GM10248 (cell line): ENCODE measurements at regions not wholly inside any gene's neighbourhood (a gene's known extent, or its start where the extent isn't known, plus 50 kb on each side); places are given as distances from the start of the nearest gene placed in this dataset.

Source experiments
- CTCF ChIA-PET: fragments of 300-600 bp; sonication (Branson Sonifier 250); formaldehyde crosslinking; extraction: SDS; loops from one replicate; lab custom pipeline; 2021; ENCODE audit warnings: antibody characterized with exemption; lab: Yijun Ruan, JAX
- POLR2A ChIA-PET: fragments of 350-650 bp; sonication (Branson Sonifier 250); formaldehyde crosslinking; extraction: SDS; loops from one replicate; lab custom pipeline; 2020; ENCODE audit warnings: antibody characterized with exemption; lab: Yijun Ruan, JAX
- DNase-seq: peaks from one replicate; pipeline ENCODE4 v3.0.0; 2012; ENCODE audit errors: extremely low spot score
- TF ChIP-seq, protein P1 (sequence below): IDR thresholded peaks from 2 replicates; pipeline ENCODE4 v1.5.1; 2012; ENCODE audit warnings: mild to moderate bottlenecking, low read depth; ENCODE audit errors: extremely low read depth, missing control alignments, control extremely low read depth

DNA sequence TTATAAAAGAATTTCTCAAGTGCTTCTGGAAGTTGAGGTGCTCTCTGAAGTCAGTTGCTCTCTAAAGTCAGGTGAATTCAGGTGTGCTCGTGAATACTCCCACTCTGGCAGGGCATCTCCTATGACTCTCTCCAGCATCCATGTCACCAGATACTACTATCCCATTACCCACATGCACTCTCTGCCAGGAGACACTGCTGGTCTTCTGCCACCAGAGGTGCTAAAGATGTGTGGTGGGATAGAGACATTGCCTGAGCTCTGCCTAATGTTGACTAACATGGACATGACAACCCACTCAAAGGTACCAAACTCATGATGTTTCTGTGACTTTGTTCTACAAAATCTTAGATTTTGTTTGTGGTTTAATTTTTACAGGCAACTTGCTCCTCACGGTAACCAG lies 106.4 kb upstream of the HNRNPA3 start:
- no peak for DNase-seq
- TF ChIP-seq, protein P1, sequence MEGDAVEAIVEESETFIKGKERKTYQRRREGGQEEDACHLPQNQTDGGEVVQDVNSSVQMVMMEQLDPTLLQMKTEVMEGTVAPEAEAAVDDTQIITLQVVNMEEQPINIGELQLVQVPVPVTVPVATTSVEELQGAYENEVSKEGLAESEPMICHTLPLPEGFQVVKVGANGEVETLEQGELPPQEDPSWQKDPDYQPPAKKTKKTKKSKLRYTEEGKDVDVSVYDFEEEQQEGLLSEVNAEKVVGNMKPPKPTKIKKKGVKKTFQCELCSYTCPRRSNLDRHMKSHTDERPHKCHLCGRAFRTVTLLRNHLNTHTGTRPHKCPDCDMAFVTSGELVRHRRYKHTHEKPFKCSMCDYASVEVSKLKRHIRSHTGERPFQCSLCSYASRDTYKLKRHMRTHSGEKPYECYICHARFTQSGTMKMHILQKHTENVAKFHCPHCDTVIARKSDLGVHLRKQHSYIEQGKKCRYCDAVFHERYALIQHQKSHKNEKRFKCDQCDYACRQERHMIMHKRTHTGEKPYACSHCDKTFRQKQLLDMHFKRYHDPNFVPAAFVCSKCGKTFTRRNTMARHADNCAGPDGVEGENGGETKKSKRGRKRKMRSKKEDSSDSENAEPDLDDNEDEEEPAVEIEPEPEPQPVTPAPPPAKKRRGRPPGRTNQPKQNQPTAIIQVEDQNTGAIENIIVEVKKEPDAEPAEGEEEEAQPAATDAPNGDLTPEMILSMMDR, result no peak
- ChIA-PET POLR2A (no interaction called here), CTCF (no interaction called here)

DNA sequence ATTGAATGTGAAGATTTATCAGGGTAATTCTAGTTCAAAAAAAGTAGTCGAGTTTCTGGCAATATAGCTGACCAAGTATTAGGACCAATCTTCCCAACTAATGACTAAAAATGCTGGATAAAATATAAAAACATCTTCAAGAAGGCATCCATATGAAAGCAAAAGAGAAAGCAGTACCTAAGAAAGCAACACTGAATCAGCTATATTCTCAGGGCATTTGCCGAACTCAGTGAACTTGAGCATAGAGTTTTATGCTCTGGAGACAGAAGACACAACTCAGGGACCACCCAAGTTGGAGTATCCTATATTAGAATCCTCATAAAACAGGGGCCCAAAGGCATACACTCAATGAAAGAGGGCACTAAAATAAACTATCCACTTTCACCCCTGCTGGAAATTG lies 103.7 kb upstream of the HNRNPA3 start:
- ChIA-PET POLR2A (no interaction called here), CTCF (interaction anchor here (1.6 to 1.7 kb wide), 2 partner anchors 14 to 32 kb away, joined by 4 to 5 read pairs; no protein-coding TSS in a partner anchor)
- TF ChIP-seq, protein P1, result no peak
- no peak for DNase-seq

DNA sequence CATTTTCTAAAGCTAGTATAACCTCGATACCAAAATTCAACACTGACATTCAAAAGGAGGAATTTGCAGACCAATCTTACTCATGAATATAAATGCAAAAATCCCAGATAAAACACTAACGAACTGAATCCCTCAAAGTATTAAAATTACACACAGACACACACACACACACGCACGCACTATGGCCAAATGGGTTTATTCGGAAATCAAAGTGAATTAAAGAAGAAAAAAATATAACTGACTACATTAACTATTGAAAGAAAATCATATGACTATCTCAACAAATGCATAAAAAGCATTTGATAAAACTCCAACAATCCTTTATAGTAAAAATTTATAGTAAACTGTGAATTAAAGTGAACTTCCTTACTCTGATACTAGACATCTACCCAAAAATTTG lies 97.9 kb upstream of the HNRNPA3 start:
- CTCF ChIA-PET, result interaction anchor here (1.1 kb wide), 1 partner anchor 41 kb away, joined by 3 read pairs; no protein-coding TSS in a partner anchor
- DNase-seq, result no peak
- POLR2A ChIA-PET, result no interaction called here
- TF ChIP-seq, protein P1, result no peak

DNA sequence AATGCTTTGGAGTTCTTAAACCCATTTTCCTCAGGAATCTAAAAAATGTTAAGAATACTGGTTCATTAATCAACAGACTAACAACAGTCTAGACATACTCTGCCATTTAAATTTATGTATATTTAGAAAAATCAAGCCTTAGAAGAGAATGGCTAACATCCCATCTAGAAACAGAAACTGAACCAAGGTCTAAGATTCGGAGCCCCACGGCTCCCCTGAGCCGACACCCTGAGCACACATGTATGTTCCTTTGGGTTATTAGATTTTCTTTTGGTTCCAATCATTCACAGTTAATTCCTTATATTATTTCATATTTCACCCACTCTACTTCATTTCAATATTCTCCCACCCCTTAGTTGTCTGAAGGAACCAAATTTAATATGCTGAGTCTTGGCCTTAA lies 94.8 kb upstream of the HNRNPA3 start:
- TF ChIP-seq, protein P1, result no peak
- no peak for DNase-seq
- ChIA-PET CTCF (no interaction called here), POLR2A (no interaction called here)

DNA sequence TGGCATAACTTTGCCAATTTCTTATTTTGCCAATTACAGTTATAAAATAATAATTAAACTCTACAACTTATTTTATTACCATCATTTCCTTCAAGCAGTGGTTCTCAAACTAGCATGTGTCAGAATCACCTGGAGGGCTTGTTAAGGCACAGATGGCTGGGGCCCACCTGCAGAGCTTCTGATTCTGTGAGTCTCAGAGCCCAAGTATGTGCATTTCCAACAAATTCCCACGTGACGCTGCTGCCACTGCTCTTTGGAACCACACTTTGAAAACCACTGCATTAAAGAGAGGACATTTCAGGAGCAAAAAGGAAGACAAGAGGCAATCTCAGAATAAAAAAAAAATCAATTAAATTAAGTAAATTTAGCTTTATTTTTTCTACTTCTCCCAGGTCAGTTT lies 94.0 kb upstream of the HNRNPA3 start:
- CTCF ChIA-PET, result no interaction called here
- TF ChIP-seq, protein P1, result no peak
- POLR2A ChIA-PET, result no interaction called here
- DNase-seq, result no peak

DNA sequence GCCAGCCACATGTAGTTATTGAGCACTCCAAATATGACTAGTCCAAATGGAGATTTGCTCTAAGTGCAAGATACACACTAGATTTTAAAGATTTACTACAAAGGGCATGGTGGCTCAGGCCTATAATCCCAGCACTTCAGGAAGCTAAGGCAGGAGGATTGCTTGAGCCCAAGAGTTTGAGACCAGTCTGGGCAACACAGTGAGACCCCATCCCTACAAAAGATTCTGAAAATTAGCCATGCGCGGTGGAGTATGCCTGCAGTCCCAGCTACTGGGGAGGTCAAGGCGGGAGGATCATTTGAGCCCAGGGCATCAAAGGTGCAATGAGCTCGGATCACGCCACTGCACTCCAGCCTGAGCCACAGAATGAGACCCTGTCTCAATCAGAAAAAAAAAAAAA lies 93.5 kb upstream of the HNRNPA3 start:
- CTCF ChIA-PET, result interaction anchor here (1.3 kb wide), 1 partner anchor 29 kb away, joined by 6 read pairs; no protein-coding TSS in a partner anchor
- POLR2A ChIA-PET, result no interaction called here
- DNase-seq, result no peak
- TF ChIP-seq, protein P1, result no peak
